Osteocyte (in vitro differentiated cells): ENCODE measurements at regions not wholly inside any gene's neighbourhood (a gene's known extent, or its start where the extent isn't known, plus 50 kb on each side); places are given as distances from the start of the nearest gene placed in this dataset.

Source experiments
- DNase-seq: peaks from one replicate; pipeline ENCODE4 v3.0.0; 2021; ENCODE audit warnings: mixed read lengths; ENCODE audit not compliant: unreplicated experiment; ENCODE audit errors: extremely low spot score
- H3K27ac Mint-ChIP-seq: one replicate; pipeline ENCODE4 v1.8.0; 2021; ENCODE audit warnings: mild to moderate bottlenecking, mixed read lengths; ENCODE audit not compliant: unreplicated experiment
- H3K27me3 Mint-ChIP-seq: one replicate; pipeline ENCODE4 v1.8.0; 2021; ENCODE audit warnings: mixed read lengths; ENCODE audit not compliant: unreplicated experiment
- H3K36me3 Mint-ChIP-seq: one replicate; pipeline ENCODE4 v1.8.0; 2021; ENCODE audit warnings: mixed read lengths; ENCODE audit not compliant: unreplicated experiment
- H3K4me1 Mint-ChIP-seq: one replicate; pipeline ENCODE4 v1.8.0; 2021; ENCODE audit warnings: mixed read lengths; ENCODE audit not compliant: unreplicated experiment
- H3K4me3 Mint-ChIP-seq: one replicate; pipeline ENCODE4 v1.8.0; 2021; ENCODE audit warnings: mild to moderate bottlenecking, moderate library complexity, mixed read lengths; ENCODE audit not compliant: unreplicated experiment
- H3K9me3 Mint-ChIP-seq: one replicate; pipeline ENCODE4 v1.8.0; 2021; ENCODE audit warnings: mixed read lengths; ENCODE audit not compliant: unreplicated experiment
- CTCF ChIP-seq: fragments of 200-600 bp; sonication (generic); IDR thresholded peaks from 2 replicates; pipeline ENCODE4 v1.5.0; 2021; ENCODE audit warnings: antibody characterized with exemption, mild to moderate bottlenecking, moderate library complexity

DNA sequence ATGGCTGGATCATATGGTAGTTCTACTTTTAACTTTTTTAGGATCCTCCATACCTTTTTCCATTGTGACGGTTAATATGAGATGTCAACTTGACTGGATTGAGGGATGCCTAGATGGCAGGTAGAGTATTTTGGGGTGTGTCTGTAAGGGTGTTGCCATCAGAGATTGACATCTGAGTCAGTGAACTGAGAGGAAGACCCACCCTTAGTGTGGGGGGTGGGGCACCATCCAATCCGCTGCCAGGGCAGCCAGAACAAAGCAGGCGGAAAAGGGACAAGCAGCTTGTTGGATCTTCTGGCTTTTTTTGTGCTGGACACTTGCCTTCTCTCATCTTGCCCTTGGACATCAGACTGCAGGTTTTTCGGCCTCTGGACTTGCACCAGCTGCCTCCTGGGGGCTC, 168.5 kb upstream of the CXCL13 start:
- no peak for DNase-seq
- no peaks in the 10 kb centered on the region for H3K9me3 Mint-ChIP-seq
- H3K27me3 Mint-ChIP-seq: peaks cover 13% of the 10 kb centered on the region
- no peak overlapping the region for H3K27ac Mint-ChIP-seq
- no peaks in the 10 kb centered on the region for H3K4me1 Mint-ChIP-seq
- TF ChIP-seq CTCF: no peak
- no peaks in the 10 kb centered on the region for H3K36me3 Mint-ChIP-seq
- no peak overlapping the region for H3K4me3 Mint-ChIP-seq

- DNase-seq: no peak
- no peak overlapping the region for H3K27ac Mint-ChIP-seq
- no peak for TF ChIP-seq CTCF
- H3K9me3 Mint-ChIP-seq: no peaks in the 10 kb centered on the region
- H3K27me3 Mint-ChIP-seq: peaks cover 13% of the 10 kb centered on the region
- H3K4me1 Mint-ChIP-seq: no peaks in the 10 kb centered on the region
- no peaks in the 10 kb centered on the region for H3K36me3 Mint-ChIP-seq
- no peak overlapping the region for H3K4me3 Mint-ChIP-seq
These were observed 167.1 kb upstream of the CXCL13 start for GRCh38 chr4:77438549-77438948.

DNA sequence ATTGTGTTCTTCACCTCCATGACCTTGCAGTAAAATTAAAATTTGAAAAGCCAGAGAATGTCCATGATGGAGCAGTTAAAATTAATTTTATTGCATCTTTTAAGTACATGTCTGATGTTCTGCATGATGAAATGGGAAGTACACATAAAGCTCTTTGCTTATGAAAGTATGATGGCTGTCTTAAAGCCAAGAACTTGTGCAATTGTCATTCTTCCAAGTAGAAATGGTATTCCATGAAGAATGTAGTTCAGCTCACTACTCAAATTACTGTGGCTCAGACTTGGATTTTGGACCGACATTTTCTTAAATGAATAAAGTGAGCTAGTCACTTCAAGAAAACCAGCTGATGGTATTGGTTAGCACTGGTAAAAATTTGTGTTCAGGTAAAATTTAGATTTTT, 161.7 kb upstream of the CXCL13 start:
- Mint-ChIP-seq H3K27me3 (peaks cover 5% of the 10 kb centered on the region), H3K27ac (no peak overlapping the region), H3K4me1 (no peaks in the 10 kb centered on the region), H3K36me3 (no peaks in the 10 kb centered on the region), H3K9me3 (no peaks in the 10 kb centered on the region), H3K4me3 (no peak overlapping the region)
- no peak for TF ChIP-seq CTCF
- DNase-seq: no peak

- no peak overlapping the region for H3K27ac Mint-ChIP-seq
- no peaks in the 10 kb centered on the region for H3K36me3 Mint-ChIP-seq
- no peak overlapping the region for H3K4me3 Mint-ChIP-seq
- TF ChIP-seq CTCF: no peak
- H3K27me3 Mint-ChIP-seq: peaks cover 5% of the 10 kb centered on the region
- DNase-seq: no peak
- no peaks in the 10 kb centered on the region for H3K4me1 Mint-ChIP-seq
- H3K9me3 Mint-ChIP-seq: no peaks in the 10 kb centered on the region
These were observed 159.8 kb upstream of the CXCL13 start for GRCh38 chr4:77445823-77446222.

DNA sequence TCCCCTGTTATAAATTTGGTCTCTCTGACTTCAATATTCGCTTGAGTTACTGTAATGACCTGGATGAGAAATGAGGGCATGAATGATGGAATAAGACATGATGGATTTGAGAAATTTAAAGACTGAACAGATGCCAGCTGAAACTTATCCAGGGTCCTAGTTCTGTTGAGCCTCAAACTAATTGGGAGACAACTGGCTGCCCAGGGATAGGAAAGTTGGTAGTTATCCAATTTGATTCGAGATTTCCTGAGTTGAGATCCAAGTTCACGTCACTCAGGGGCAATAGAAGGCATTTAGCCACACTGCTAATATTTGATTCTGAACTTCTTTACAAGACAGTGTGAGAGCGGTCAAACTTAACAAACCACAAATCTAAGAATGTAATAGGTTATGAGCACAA, 159.0 kb upstream of the CXCL13 start:
- H3K4me3 Mint-ChIP-seq: no peak overlapping the region
- H3K36me3 Mint-ChIP-seq: no peaks in the 10 kb centered on the region
- H3K27me3 Mint-ChIP-seq: peaks cover 5% of the 10 kb centered on the region
- no peaks in the 10 kb centered on the region for H3K9me3 Mint-ChIP-seq
- no peak for TF ChIP-seq CTCF
- H3K4me1 Mint-ChIP-seq: no peaks in the 10 kb centered on the region
- no peak for DNase-seq
- no peak overlapping the region for H3K27ac Mint-ChIP-seq
